ENCODE measurements at regions not wholly inside any gene's neighbourhood (a gene's known extent, or its start where the extent isn't known, plus 50 kb on each side); places are given as distances from the start of the nearest gene placed in this dataset.

- DNase-seq (ENCODE audit: low spot score), result no peak
Observed at GRCh38 chr4:120525106-120525505, 397.4 kb downstream of the PRDM5 start.

GRCh38 chr4:120524237-120524636, 398.3 kb downstream of the PRDM5 start:
- no peak for DNase-seq (ENCODE audit: low spot score)

- no peak for DNase-seq (ENCODE audit: low spot score)
Observed at GRCh38 chr4:120520761-120521160, 401.8 kb downstream of the PRDM5 start.

- peak; percentile 4 for DNase-seq (ENCODE audit: low spot score)
Observed at GRCh38 chr4:120517966-120518365, 404.6 kb downstream of the PRDM5 start.

- DNase-seq (ENCODE audit: low spot score), result no peak
Observed at GRCh38 chr4:120509719-120510118, 412.8 kb downstream of the PRDM5 start.

- no peak for DNase-seq (ENCODE audit: low spot score)
Observed at GRCh38 chr4:120509222-120509621, 413.3 kb downstream of the PRDM5 start.

GRCh38 chr4:120508036-120508435, 414.5 kb downstream of the PRDM5 start:
- DNase-seq (ENCODE audit: low spot score), result no peak

GRCh38 chr4:120506536-120506935, 416.0 kb downstream of the PRDM5 start:
- DNase-seq (ENCODE audit: low spot score), result no peak

GRCh38 chr4:120498678-120499077, 423.8 kb downstream of the PRDM5 start:
- no peak for DNase-seq (ENCODE audit: low spot score)

- no peak for DNase-seq (ENCODE audit: low spot score)
Observed at GRCh38 chr4:120491481-120491880, 424.8 kb upstream of the MAD2L1 start.

- DNase-seq (ENCODE audit: low spot score), result no peak
Observed at GRCh38 chr4:120481756-120482155, 415.1 kb upstream of the MAD2L1 start.

GRCh38 chr4:120472447-120473131, 405.9 kb upstream of the MAD2L1 start:
- no peak for DNase-seq (ENCODE audit: low spot score)

- no peak for DNase-seq (ENCODE audit: low spot score)
Observed at GRCh38 chr4:120466429-120466828, 399.8 kb upstream of the MAD2L1 start.

GRCh38 chr4:120454788-120455187, 388.1 kb upstream of the MAD2L1 start:
- no peak for DNase-seq (ENCODE audit: low spot score)

- DNase-seq (ENCODE audit: low spot score), result no peak
Observed at GRCh38 chr4:120452536-120452935, 385.9 kb upstream of the MAD2L1 start.

- DNase-seq (ENCODE audit: low spot score), result no peak
Observed at GRCh38 chr4:120452001-120452400, 385.4 kb upstream of the MAD2L1 start.

GRCh38 chr4:120447774-120448173, 381.1 kb upstream of the MAD2L1 start:
- DNase-seq (ENCODE audit: low spot score), result no peak

- peak; percentile 23 for DNase-seq (ENCODE audit: low spot score)
Observed at GRCh38 chr4:120446051-120446567, 379.5 kb upstream of the MAD2L1 start.

- no peak for DNase-seq (ENCODE audit: low spot score)
Observed at GRCh38 chr4:120445186-120445585, 378.5 kb upstream of the MAD2L1 start.

- no peak for DNase-seq (ENCODE audit: low spot score)
Observed at GRCh38 chr4:120443116-120443515, 376.5 kb upstream of the MAD2L1 start.

GRCh38 chr4:120440730-120441129, 374.1 kb upstream of the MAD2L1 start:
- DNase-seq (ENCODE audit: low spot score), result no peak

GRCh38 chr4:120435179-120435578, 368.5 kb upstream of the MAD2L1 start:
- DNase-seq (ENCODE audit: low spot score), result no peak

- no peak for DNase-seq (ENCODE audit: low spot score)
Observed at GRCh38 chr4:120434756-120435155, 368.1 kb upstream of the MAD2L1 start.

GRCh38 chr4:120432301-120432860, 365.7 kb upstream of the MAD2L1 start:
- no peak for DNase-seq (ENCODE audit: low spot score)

All from SW480 (cell line).